ENCODE measurements at regions not wholly inside any gene's neighbourhood (a gene's known extent, or its start where the extent isn't known, plus 50 kb on each side); places are given as distances from the start of the nearest gene placed in this dataset.

- Histone ChIP-seq H3K79me2 (ENCODE audit: insufficient read depth, low read length) (peaks cover 25% of the 10 kb centered on the region), H4K8ac (replicated peaks; ENCODE audit: insufficient read length, low read depth, low read length) (no peak overlapping the region), H3K23ac (ENCODE audit: insufficient read length, low read depth, low read length) (no peak overlapping the region), H3K4me2 (ENCODE audit: insufficient read depth, insufficient read length, low read length) (no peak overlapping the region), H4K20me1 (ENCODE audit: control insufficient read depth, insufficient read depth, insufficient read length) (no peaks in the 10 kb centered on the region), H4K5ac (ENCODE audit: insufficient read length, low read depth, low read length) (no peak overlapping the region), H2BK120ac (ENCODE audit: low read depth, low read length, poor library complexity, severe bottlenecking) (no peak overlapping the region), H3K79me1 (ENCODE audit: insufficient read depth, low read depth, low read length, poor library complexity, severe bottlenecking) (no peaks in the 10 kb centered on the region), H3K4me1 (ENCODE audit: insufficient read depth, low read length) (peaks cover 17% of the 10 kb centered on the region), H3K9me3 (ENCODE audit: control insufficient read depth, low read depth, low read length) (no peaks in the 10 kb centered on the region), H3K18ac (ENCODE audit: insufficient read length, low read depth, low read length) (no peak overlapping the region), H3K4ac (ENCODE audit: low read depth, low read length) (no peak overlapping the region), H2BK5ac (ENCODE audit: insufficient read length, low read length) (no peak overlapping the region), H3K27ac (ENCODE audit: insufficient read length, low read depth, low read length) (no peak overlapping the region), H3K9ac (ENCODE audit: extremely low read depth, insufficient read length, low read length) (no peak overlapping the region), H2BK15ac (ENCODE audit: low read depth, low read length) (no peak overlapping the region), H2BK12ac (ENCODE audit: insufficient read length, low read depth, low read length) (no peak overlapping the region), H2BK20ac (ENCODE audit: low read depth, low read length, poor library complexity, severe bottlenecking) (no peak overlapping the region), H3T11ph (ENCODE audit: low read length) (no peak overlapping the region), H3K14ac (ENCODE audit: insufficient read depth, low read length) (no peak overlapping the region; the same call in 1 of the 2 replicates), H2AK5ac (ENCODE audit: insufficient read length, low read length) (no peak overlapping the region), H2AFZ (ENCODE audit: low read length) (no peak overlapping the region), H3K56ac (ENCODE audit: insufficient read length, low read depth, low read length) (no peak overlapping the region), H3K27me3 (ENCODE audit: insufficient read depth, low read length) (no peaks in the 10 kb centered on the region), H3K23me2 (ENCODE audit: insufficient read length, low read depth, low read length, poor library complexity, severe bottlenecking) (no peaks in the 10 kb centered on the region), H4K91ac (ENCODE audit: insufficient read length, low read depth, low read length) (no peak overlapping the region)
- Mint-ChIP-seq H3K36me3 (ENCODE audit: insufficient read depth in 1 of 3, low read depth in 3 of 3) (peaks cover 3 to 17% (median 7%) of the 10 kb centered on the region in 3 experiments; a peak in 5 of 7 replicates), H3K4me3 (no peak overlapping the region; a peak in 1 of 5 replicates), H3K4me1 (peaks cover 40 to 41% of the 10 kb centered on the region in 2 experiments), H3K27ac (no peak overlapping the region; a peak in 1 of 7 replicates), H3K9me3 (no peaks in the 10 kb centered on the region; a peak in 2 of 5 replicates), H3K27me3 (ENCODE audit: low read depth) (no peaks in the 10 kb centered on the region)
- TF ChIP-seq CTCF (conservative IDR thresholded peaks at IDR 0.05): no peak
- no peak for DNase-seq
Measured at GRCh38 chr14:71328183-71328582, 420.9 kb downstream of the PCNX1 start.
